HEK293 (cell line): ENCODE measurements at regions not wholly inside any gene's neighbourhood (a gene's known extent, or its start where the extent isn't known, plus 50 kb on each side); places are given as distances from the start of the nearest gene placed in this dataset.

Source experiments
- BCL6B ChIP-seq: fragments of 450-650 bp; formaldehyde crosslinking; IDR thresholded peaks from 2 replicates; pipeline ENCODE4 v1.5.1; 2017; ENCODE audit warnings: missing biosample characterization, missing genetic modification characterization
- FEZF1 ChIP-seq: fragments of 450-650 bp; formaldehyde crosslinking; IDR thresholded peaks from 2 replicates; pipeline ENCODE4 v1.5.1; 2016; ENCODE audit warnings: missing biosample characterization, missing genetic modification characterization
- IKZF3 ChIP-seq: fragments of 450-650 bp; IDR thresholded peaks from 2 replicates; pipeline ENCODE4 v1.5.0; 2018; ENCODE audit warnings: missing biosample characterization, mild to moderate bottlenecking, missing genetic modification characterization, moderate library complexity
- MEIS1 ChIP-seq: sonication (generic); formaldehyde crosslinking; IDR thresholded peaks from 2 replicates; pipeline ENCODE4 v1.8.1; 2022; ENCODE audit warnings: missing genetic modification reagents, mild to moderate bottlenecking, borderline replicate concordance
- OSR2 ChIP-seq: fragments of 450-650 bp; formaldehyde crosslinking; IDR thresholded peaks from 2 replicates; pipeline ENCODE4 v1.5.1; 2016; ENCODE audit warnings: missing biosample characterization, missing genetic modification characterization
- TSHZ1 ChIP-seq: fragments of 450-650 bp; formaldehyde crosslinking; IDR thresholded peaks from 2 replicates; pipeline ENCODE4 v1.5.1; 2016; ENCODE audit warnings: missing biosample characterization, missing genetic modification characterization, borderline replicate concordance
- ZBTB44 ChIP-seq: fragments of 450-650 bp; IDR thresholded peaks from 2 replicates; pipeline ENCODE4 v1.5.1; 2018; ENCODE audit warnings: missing biosample characterization, mild to moderate bottlenecking, missing genetic modification characterization
- ZIC2 ChIP-seq: fragments of 450-650 bp; formaldehyde crosslinking; IDR thresholded peaks from 2 replicates; pipeline ENCODE4 v1.5.1; 2016; ENCODE audit warnings: missing biosample characterization, missing genetic modification characterization
- ZNF10 ChIP-seq: fragments of 450-650 bp; formaldehyde crosslinking; IDR thresholded peaks from 2 replicates; pipeline ENCODE4 v1.5.1; 2017; ENCODE audit warnings: missing biosample characterization, missing genetic modification characterization
- ZNF404 ChIP-seq: fragments of 450-650 bp; formaldehyde crosslinking; IDR thresholded peaks from 2 replicates; pipeline ENCODE4 v1.5.1; 2017; ENCODE audit warnings: missing biosample characterization, missing genetic modification characterization
- ZNF423 ChIP-seq: fragments of 450-650 bp; formaldehyde crosslinking; IDR thresholded peaks from 2 replicates; pipeline ENCODE4 v1.5.1; 2016; ENCODE audit warnings: missing biosample characterization, missing genetic modification characterization
- ZNF501 ChIP-seq: fragments of 450-650 bp; formaldehyde crosslinking; IDR thresholded peaks from 2 replicates; pipeline ENCODE4 v1.5.1; 2016; ENCODE audit warnings: missing biosample characterization, missing genetic modification characterization
- ZNF544 ChIP-seq: fragments of 450-650 bp; formaldehyde crosslinking; IDR thresholded peaks from 2 replicates; pipeline ENCODE4 v1.5.0; 2017; ENCODE audit warnings: missing biosample characterization, missing genetic modification characterization
- ZNF596 ChIP-seq: fragments of 450-650 bp; IDR thresholded peaks from 2 replicates; pipeline ENCODE4 v1.5.0; 2018; ENCODE audit warnings: missing biosample characterization, mild to moderate bottlenecking, missing genetic modification characterization, moderate library complexity
- TF ChIP-seq, protein P1 (sequence below): fragments of 450-650 bp; formaldehyde crosslinking; IDR thresholded peaks from 2 replicates; pipeline ENCODE4 v1.5.1; 2017; ENCODE audit warnings: missing biosample characterization, missing genetic modification characterization
- TF ChIP-seq, protein P2 (sequence below): fragments of 450-650 bp; formaldehyde crosslinking; IDR thresholded peaks from 2 replicates; pipeline ENCODE4 v1.5.1; 2016; ENCODE audit warnings: missing biosample characterization, missing genetic modification characterization

DNA sequence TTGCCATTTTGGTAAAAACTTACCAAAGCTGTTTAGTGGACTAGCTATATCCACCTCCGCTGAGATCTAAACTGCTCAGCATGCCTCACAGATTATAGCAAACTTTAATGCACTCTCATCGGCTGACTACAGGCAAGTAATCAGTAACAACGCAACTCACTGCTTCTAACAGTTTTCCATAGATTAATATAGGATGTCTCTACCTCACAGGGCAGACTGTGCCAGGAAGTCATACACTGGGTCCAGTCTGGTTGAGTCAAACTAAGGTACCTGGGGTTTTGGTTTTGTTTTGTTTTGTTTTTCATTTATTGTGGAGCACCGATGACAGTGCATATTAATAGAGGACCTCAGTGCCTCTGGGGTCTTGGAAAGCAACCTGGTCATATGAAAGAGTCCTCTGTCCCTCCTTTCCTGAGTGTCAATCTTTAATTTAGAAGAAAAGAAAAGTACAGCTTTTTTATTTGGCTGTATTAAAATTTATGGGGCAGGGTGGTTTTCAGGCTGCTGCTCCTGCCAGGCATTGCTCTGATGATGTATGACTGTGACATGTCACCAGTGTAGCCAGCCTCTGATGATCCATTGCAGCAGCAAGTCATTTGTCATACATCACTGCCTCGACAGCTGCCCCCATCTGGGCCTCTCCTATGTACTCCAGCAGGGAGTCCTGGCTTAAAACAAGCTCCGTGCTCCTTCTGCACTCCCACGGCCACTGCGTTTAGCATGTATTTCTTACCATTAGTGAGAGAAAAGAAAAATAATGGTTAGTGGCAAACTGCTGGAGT is 854.1 kb downstream of the KCNJ2 start (continued):
- TF ChIP-seq TSHZ1 (tag by site-specific recombination): peak; percentile 96
- TF ChIP-seq BCL6B (tag by site-specific recombination): 0 out of 2 replicates have a peak, but pooled peaks have one; percentile 17
- TF ChIP-seq, protein P1, sequence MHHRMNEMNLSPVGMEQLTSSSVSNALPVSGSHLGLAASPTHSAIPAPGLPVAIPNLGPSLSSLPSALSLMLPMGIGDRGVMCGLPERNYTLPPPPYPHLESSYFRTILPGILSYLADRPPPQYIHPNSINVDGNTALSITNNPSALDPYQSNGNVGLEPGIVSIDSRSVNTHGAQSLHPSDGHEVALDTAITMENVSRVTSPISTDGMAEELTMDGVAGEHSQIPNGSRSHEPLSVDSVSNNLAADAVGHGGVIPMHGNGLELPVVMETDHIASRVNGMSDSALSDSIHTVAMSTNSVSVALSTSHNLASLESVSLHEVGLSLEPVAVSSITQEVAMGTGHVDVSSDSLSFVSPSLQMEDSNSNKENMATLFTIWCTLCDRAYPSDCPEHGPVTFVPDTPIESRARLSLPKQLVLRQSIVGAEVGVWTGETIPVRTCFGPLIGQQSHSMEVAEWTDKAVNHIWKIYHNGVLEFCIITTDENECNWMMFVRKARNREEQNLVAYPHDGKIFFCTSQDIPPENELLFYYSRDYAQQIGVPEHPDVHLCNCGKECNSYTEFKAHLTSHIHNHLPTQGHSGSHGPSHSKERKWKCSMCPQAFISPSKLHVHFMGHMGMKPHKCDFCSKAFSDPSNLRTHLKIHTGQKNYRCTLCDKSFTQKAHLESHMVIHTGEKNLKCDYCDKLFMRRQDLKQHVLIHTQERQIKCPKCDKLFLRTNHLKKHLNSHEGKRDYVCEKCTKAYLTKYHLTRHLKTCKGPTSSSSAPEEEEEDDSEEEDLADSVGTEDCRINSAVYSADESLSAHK (tag by site-specific recombination): peak; percentile 38; the same call in 1 of the 2 replicates
- peak; percentile 50; the same call in 1 of the 2 replicates for TF ChIP-seq ZNF596
- peak; percentile 43; the same call in 1 of the 2 replicates for TF ChIP-seq ZNF423 (tag by site-specific recombination)
- 0 out of 2 replicates have a peak, but pooled peaks have one; percentile 19 for TF ChIP-seq ZNF501
- peak; percentile 56; the same call in 1 of the 2 replicates for TF ChIP-seq MEIS1 (CRISPR knock-in tag)
- peak; percentile 29; the same call in 1 of the 2 replicates for TF ChIP-seq ZNF10 (tag by site-specific recombination)
- peak; percentile 79 for TF ChIP-seq ZIC2
- TF ChIP-seq ZBTB44 (tag by site-specific recombination): peak; percentile 64; the same call in 1 of the 2 replicates
- peak; percentile 46; the same call in 1 of the 2 replicates for TF ChIP-seq IKZF3 (tag by site-specific recombination)
- peak; percentile 68 for TF ChIP-seq OSR2 (tag by site-specific recombination)
- no peak for TF ChIP-seq ZNF544
- TF ChIP-seq, protein P2, sequence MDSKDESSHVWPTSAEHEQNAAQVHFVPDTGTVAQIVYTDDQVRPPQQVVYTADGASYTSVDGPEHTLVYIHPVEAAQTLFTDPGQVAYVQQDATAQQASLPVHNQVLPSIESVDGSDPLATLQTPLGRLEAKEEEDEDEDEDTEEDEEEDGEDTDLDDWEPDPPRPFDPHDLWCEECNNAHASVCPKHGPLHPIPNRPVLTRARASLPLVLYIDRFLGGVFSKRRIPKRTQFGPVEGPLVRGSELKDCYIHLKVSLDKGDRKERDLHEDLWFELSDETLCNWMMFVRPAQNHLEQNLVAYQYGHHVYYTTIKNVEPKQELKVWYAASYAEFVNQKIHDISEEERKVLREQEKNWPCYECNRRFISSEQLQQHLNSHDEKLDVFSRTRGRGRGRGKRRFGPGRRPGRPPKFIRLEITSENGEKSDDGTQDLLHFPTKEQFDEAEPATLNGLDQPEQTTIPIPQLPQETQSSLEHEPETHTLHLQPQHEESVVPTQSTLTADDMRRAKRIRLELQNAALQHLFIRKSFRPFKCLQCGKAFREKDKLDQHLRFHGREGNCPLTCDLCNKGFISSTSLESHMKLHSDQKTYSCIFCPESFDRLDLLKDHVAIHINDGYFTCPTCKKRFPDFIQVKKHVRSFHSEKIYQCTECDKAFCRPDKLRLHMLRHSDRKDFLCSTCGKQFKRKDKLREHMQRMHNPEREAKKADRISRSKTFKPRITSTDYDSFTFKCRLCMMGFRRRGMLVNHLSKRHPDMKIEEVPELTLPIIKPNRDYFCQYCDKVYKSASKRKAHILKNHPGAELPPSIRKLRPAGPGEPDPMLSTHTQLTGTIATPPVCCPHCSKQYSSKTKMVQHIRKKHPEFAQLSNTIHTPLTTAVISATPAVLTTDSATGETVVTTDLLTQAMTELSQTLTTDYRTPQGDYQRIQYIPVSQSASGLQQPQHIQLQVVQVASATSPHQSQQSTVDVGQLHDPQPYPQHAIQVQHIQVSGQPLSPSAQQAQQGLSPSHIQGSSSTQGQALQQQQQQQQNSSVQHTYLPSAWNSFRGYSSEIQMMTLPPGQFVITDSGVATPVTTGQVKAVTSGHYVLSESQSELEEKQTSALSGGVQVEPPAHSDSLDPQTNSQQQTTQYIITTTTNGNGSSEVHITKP: 0 out of 2 replicates have a peak, but pooled peaks have one; percentile 8
- TF ChIP-seq ZNF404: no peak
- peak; percentile 77 for TF ChIP-seq FEZF1 (tag by site-specific recombination)
- TF ChIP-seq, all 188 proteins: peak for 21
